ENCODE measurements at regions not wholly inside any gene's neighbourhood (a gene's known extent, or its start where the extent isn't known, plus 50 kb on each side); places are given as distances from the start of the nearest gene placed in this dataset.

GRCh38 chrX:69221239-69222102 is 56.2 kb upstream of the PJA1 start:
- DNase-seq = no peak

- DNase-seq = no peak
Measured at GRCh38 chrX:69218407-69218997, 53.2 kb upstream of the PJA1 start.

- DNase-seq = no peak
Measured at GRCh38 chrX:69216911-69217310, 51.7 kb upstream of the PJA1 start.

- DNase-seq = no peak
Measured at GRCh38 chrX:69216446-69216845, 51.2 kb upstream of the PJA1 start.

- DNase-seq = no peak
Measured at GRCh38 chrX:69215161-69215875, 50.1 kb upstream of the PJA1 start.
